ENCODE measurements at regions not wholly inside any gene's neighbourhood (a gene's known extent, or its start where the extent isn't known, plus 50 kb on each side); places are given as distances from the start of the nearest gene placed in this dataset.
"Not testable (repeated sequence)": the region's sequence is repeated elsewhere in the genome, so short reads cannot be mapped to it uniquely, and the experiment has no call there.

- not testable (repeated sequence) for TF ChIP-seq POLR2A, CTCF (IDR thresholded peaks at IDR 0.05)
These were observed 331.0 kb downstream of the BCL2L11 start for GRCh38 chr2:111451692-111452199.

Measured in thyroid gland (tissue), 4 donors.